K562 (cell line): ENCODE measurements at regions not wholly inside any gene's neighbourhood (a gene's known extent, or its start where the extent isn't known, plus 50 kb on each side); places are given as distances from the start of the nearest gene placed in this dataset.

Experiments used
- ATAC-seq: fragments of 200-7000 bp; cut with Tn5 transposase; 3 replicates; pipeline ENCODE4 v1.9.1; 2020; ENCODE audit warnings: moderate library complexity
- BruUV-seq: library from RNA; stranded (reverse); fragments of 400-500 nt; replicated peaks from 2 replicates; lab custom pipeline; 2021; lab: Mats Ljungman, UMichigan
- CTCF ChIA-PET: fragments of 300-600 bp; formaldehyde crosslinking; extraction: SDS; loops from one replicate; lab custom pipeline; 2021; ENCODE audit warnings: low intra/inter-chr PET ratio; lab: Yijun Ruan, JAX
- POLR2A ChIA-PET: fragments of 300-600, 350-650 bp; sonication (Branson Sonifier 250); formaldehyde crosslinking; extraction: SDS; loops from one replicate; lab custom pipeline; 2021; ENCODE audit warnings: antibody characterized with exemption, inconsistent platforms; lab: Yijun Ruan, JAX
- DNase-seq, 4 experiments: peaks; one replicate each; pipeline versions ENCODE4 v3.0.0 to v3.0.0-alpha.2; 2011 to 2018; ENCODE audit warnings: low spot score in 3 of 4, mixed read lengths in 3 of 4; ENCODE audit errors: extremely low read depth in 1 of 4
- FAIRE-seq: peaks from 2 replicates; lab custom pipeline; 2011; peaks lifted over from hg19 to GRCh38; lab: Jason Lieb, UNC
- H2AFZ ChIP-seq: 2 replicates; pipeline ENCODE4 v1.6.0; 2011; ENCODE audit warnings: low read depth, low read length, control low read depth, inconsistent platforms
- H3K27ac ChIP-seq: fragments of 200-600 bp; 3 replicates; pipeline ENCODE4 v1.8.0; 2011; ENCODE audit warnings: low read depth, mild to moderate bottlenecking, control low read depth, inconsistent platforms, low read length, moderate library complexity, mixed read lengths; ENCODE audit errors: extremely low read depth
- H3K27me3 ChIP-seq, 2 experiments: fragments of 300-600 bp in 1 of 2; 2 replicates in 1 of 2; 3 replicates in 1 of 2; pipeline versions ENCODE4 v1.6.0 to v1.8.0; 2011; ENCODE audit warnings: inconsistent platforms in 2 of 2, low read length in 2 of 2, mild to moderate bottlenecking in 1 of 2, mixed read lengths in 1 of 2, moderate library complexity in 1 of 2; ENCODE audit not compliant: control insufficient read depth in 2 of 2, insufficient read depth in 2 of 2
- H3K36me3 ChIP-seq: fragments of 300-600 bp; 3 replicates; pipeline ENCODE4 v1.8.0; 2011; ENCODE audit warnings: mild to moderate bottlenecking, low read length, inconsistent platforms; ENCODE audit not compliant: control insufficient read depth, insufficient read depth
- H3K4me1 ChIP-seq, 2 experiments: fragments of 200-600 bp in 1 of 2; replicated peaks in 1 of 2; 2 replicates in 1 of 2; 3 replicates in 1 of 2; pipeline versions ENCODE4 v1.5.1 to v1.8.0; 2011; ENCODE audit warnings: inconsistent platforms in 2 of 2, low read length in 2 of 2, mild to moderate bottlenecking in 1 of 2, mixed read lengths in 1 of 2, moderate library complexity in 1 of 2; ENCODE audit not compliant: control insufficient read depth in 2 of 2, insufficient read depth in 2 of 2
- H3K4me2 ChIP-seq: 2 replicates; pipeline ENCODE4 v1.6.1; 2011; ENCODE audit warnings: low read length, control low read depth, inconsistent platforms, mixed read lengths; ENCODE audit not compliant: insufficient read depth
- H3K4me3 ChIP-seq: fragments of 200-600 bp; sonication (generic), shearing (Covaris generic); 2 replicates; pipeline ENCODE4 v1.5.1; 2016; ENCODE audit warnings: control low read depth, inconsistent platforms
- H3K79me2 ChIP-seq: fragments of 200-600 bp; 3 replicates; pipeline ENCODE4 v1.8.0; 2011; ENCODE audit warnings: low read length, inconsistent platforms; ENCODE audit not compliant: control insufficient read depth, insufficient read depth
- H3K9ac ChIP-seq, 2 experiments: 2 replicates each; pipeline versions ENCODE4 v1.6.0 to v1.6.1; 2011; ENCODE audit warnings: low read depth in 2 of 2, low read length in 2 of 2, control low read depth in 1 of 2, inconsistent platforms in 1 of 2, mild to moderate bottlenecking in 1 of 2, mixed read lengths in 1 of 2; ENCODE audit not compliant: insufficient read depth in 1 of 2
- H3K9me1 ChIP-seq: one replicate; pipeline ENCODE4 v1.6.0; 2011; ENCODE audit warnings: inconsistent platforms, mild to moderate bottlenecking, low read length, moderate library complexity; ENCODE audit not compliant: control insufficient read depth, insufficient read depth
- H3K9me3 ChIP-seq: replicated peaks from 2 replicates; pipeline ENCODE4 v1.5.1; 2011; ENCODE audit warnings: low read depth, low read length, inconsistent platforms; ENCODE audit not compliant: control insufficient read depth, insufficient read depth
- H4K20me1 ChIP-seq: replicated peaks from 2 replicates; pipeline ENCODE4 v1.6.1; 2011; ENCODE audit warnings: low read length, inconsistent platforms, mixed read lengths; ENCODE audit not compliant: control insufficient read depth, insufficient read depth
- CTCF ChIP-seq, 3 experiments: IDR thresholded peaks in 2 of 3; conservative IDR thresholded peaks in 1 of 3; 2 replicates each; pipeline ENCODE4 v1.5.1; 2011 to 2012; ENCODE audit warnings: low read length in 3 of 3, mild to moderate bottlenecking in 3 of 3, control low read depth in 2 of 3, improper control_type of control experiment in 1 of 3, inconsistent platforms in 1 of 3, low read depth in 1 of 3, mixed read lengths in 1 of 3, moderate library complexity in 1 of 3; ENCODE audit not compliant: insufficient read depth in 2 of 3
- POLR2AphosphoS2 ChIP-seq: IDR thresholded peaks from 2 replicates; pipeline ENCODE4 v1.6.1; 2012; ENCODE audit warnings: low read length, improper control_type of control experiment
- SMC3 ChIP-seq: conservative IDR thresholded peaks from 2 replicates; pipeline ENCODE4 v1.6.1; 2011; ENCODE audit warnings: low read depth, low read length, improper control_type of control experiment; ENCODE audit not compliant: insufficient read depth
- USF2 ChIP-seq: sonication (generic); formaldehyde crosslinking; IDR thresholded peaks from 2 replicates; pipeline ENCODE4 v1.5.0; 2020; ENCODE audit warnings: missing genetic modification reagents
- ZFP36 ChIP-seq: fragments of 150-350 bp; IDR thresholded peaks from 2 replicates; pipeline ENCODE4 v1.6.1; 2018; ENCODE audit warnings: low read length, low read depth; ENCODE audit not compliant: partially characterized antibody
- WGBS: fragments of 100-300 bp; shearing (Covaris generic); methylation state at CpG from one replicate; pipeline ENCODE4 v1.1.6; 2016; ENCODE audit warnings: low coverage, mixed read lengths; ENCODE audit not compliant: insufficient coverage; ENCODE audit errors: missing lambda C conversion rate; 5-methylcytosine and 5-hydroxymethylcytosine counted together
- in situ Hi-C: fragments of 300-500 bp; cut with MboI; formaldehyde crosslinking; loops from 4 replicates; pipeline ENCODE4 v1.15.0; 2018; ENCODE audit warnings: inconsistent platforms, mixed read lengths
- intact Hi-C: fragments of 100-400 bp; cut with micrococcal nuclease; formaldehyde crosslinking; loops from 2 replicates; pipeline ENCODE4 v1.14.2; 2022

GRCh38 chr2:90207454-90208058, 1516.1 kb downstream of the RPIA start:
- Histone ChIP-seq H4K20me1 (no peaks in the 10 kb centered on the region), H3K4me1 (no peaks in the 10 kb centered on the region), H3K36me3 (no peaks in the 10 kb centered on the region), H3K9me1 (no peaks in the 10 kb centered on the region), H3K9ac (no peak overlapping the region), H2AFZ (no peak overlapping the region), H3K9me3 (no peaks in the 10 kb centered on the region), H3K79me2 (no peaks in the 10 kb centered on the region), H3K27ac (no peak overlapping the region), H3K4me3 (no peak overlapping the region), H3K4me2 (no peak overlapping the region), H3K27me3 (no peaks in the 10 kb centered on the region)
- intact Hi-C loops (no loop called here), in situ Hi-C loops (loop anchor here (10.0 to 25.0 kb wide), 2 partner anchors 145 to 177 kb away; no protein-coding TSS in a partner anchor)
- BruUV-seq = no TSS peak
- 0% methylated on average over 1 of the region's 1 CpG for WGBS
- peak; percentile 76 for ATAC-seq
- FAIRE-seq = no peak
- DNase-seq = peak in 3 of 4 experiments; percentile 7 to 40 (median 37)
- CTCF ChIA-PET = no interaction called here
- POLR2A ChIA-PET = no interaction called here
- 0 out of 2 replicates have a peak, but pooled peaks have one; percentile 10 for TF ChIP-seq SMC3
- peak; percentile 29 to 51 (median 37); a peak in 4 of 6 replicates for TF ChIP-seq CTCF (IDR thresholded peaks at IDR 0.05 in 2 of 3, conservative IDR thresholded peaks at IDR 0.05 in 1 of 3; ENCODE audit: insufficient read depth in 2 of 3, low read depth in 1 of 3, low read length in 3 of 3)
- no peak for TF ChIP-seq POLR2AphosphoS2
- TF ChIP-seq USF2 = no peak
- no peak for TF ChIP-seq ZFP36
